GM23338 (cell line): ENCODE measurements at regions not wholly inside any gene's neighbourhood (a gene's known extent, or its start where the extent isn't known, plus 50 kb on each side); places are given as distances from the start of the nearest gene placed in this dataset.

ENCODE experiments used
- ATAC-seq: fragments of 200-7000 bp; cut with Tn5 transposase; 3 replicates; pipeline ENCODE4 v1.9.1; 2020
- DNase-seq: peaks from one replicate; pipeline ENCODE4 v3.0.0-alpha.2; 2015; ENCODE audit warnings: low spot score
- H2AFZ ChIP-seq: fragments of 200-600 bp; sonication (generic); 2 replicates; pipeline ENCODE4 v1.8.0; 2016; ENCODE audit warnings: antibody characterized with exemption, mild to moderate bottlenecking, moderate library complexity
- H3F3A ChIP-seq: fragments of 200-600 bp; sonication (generic); replicated peaks from 2 replicates; pipeline ENCODE4 v1.8.0; 2017; ENCODE audit warnings: antibody characterized with exemption, mixed run types, low read depth
- H3K27ac ChIP-seq: fragments of 200-600 bp; sonication (generic); 2 replicates; pipeline ENCODE4 v1.6.1; 2016; ENCODE audit warnings: low read depth
- H3K27me3 ChIP-seq: fragments of 200-600 bp; sonication (generic); 2 replicates; pipeline ENCODE4 v1.8.0; 2016; ENCODE audit warnings: mild to moderate bottlenecking, mixed run types, moderate library complexity; ENCODE audit not compliant: insufficient read depth
- H3K36me3 ChIP-seq: fragments of 200-600 bp; sonication (generic); 2 replicates; pipeline ENCODE4 v1.8.0; 2016; ENCODE audit warnings: mild to moderate bottlenecking; ENCODE audit not compliant: insufficient read depth
- H3K4me1 ChIP-seq: fragments of 200-600 bp; sonication (generic); 2 replicates; pipeline ENCODE4 v1.8.0; 2016; ENCODE audit warnings: mild to moderate bottlenecking, moderate library complexity; ENCODE audit not compliant: insufficient read depth
- H3K4me2 ChIP-seq: fragments of 200-600 bp; sonication (generic); 2 replicates; pipeline ENCODE4 v1.7.1; 2017; ENCODE audit warnings: mixed run types
- H3K4me3 ChIP-seq: fragments of 200-600 bp; sonication (generic); 2 replicates; pipeline ENCODE4 v1.6.1; 2016; ENCODE audit warnings: mixed run types
- H3K79me2 ChIP-seq: fragments of 200-600 bp; sonication (generic); replicated peaks from 2 replicates; pipeline ENCODE4 v1.8.0; 2017; ENCODE audit warnings: mild to moderate bottlenecking; ENCODE audit not compliant: insufficient read depth
- H3K9me2 ChIP-seq: fragments of 200-600 bp; sonication (generic); 2 replicates; pipeline ENCODE4 v1.8.0; 2017; ENCODE audit not compliant: insufficient read depth
- H4K20me1 ChIP-seq: fragments of 200-600 bp; sonication (generic); replicated peaks from 2 replicates; pipeline ENCODE4 v1.8.0; 2017; ENCODE audit warnings: mild to moderate bottlenecking; ENCODE audit not compliant: insufficient read depth
- H3K27ac Mint-ChIP-seq: 2 replicates; pipeline ENCODE4 v1.8.0; 2020; ENCODE audit warnings: inconsistent platforms, mild to moderate bottlenecking, moderate library complexity, mixed read lengths
- H3K27me3 Mint-ChIP-seq: 3 replicates; pipeline ENCODE4 v1.8.0; 2022; ENCODE audit warnings: low read depth, mild to moderate bottlenecking, moderate library complexity, mixed read lengths, inconsistent platforms; ENCODE audit not compliant: insufficient read depth, poor library complexity
- H3K36me3 Mint-ChIP-seq: 3 replicates; pipeline ENCODE4 v1.8.0; 2021; ENCODE audit warnings: low read depth, mild to moderate bottlenecking, inconsistent platforms, moderate library complexity, mixed read lengths
- H3K4me1 Mint-ChIP-seq: 3 replicates; pipeline ENCODE4 v1.8.0; 2020; ENCODE audit warnings: mild to moderate bottlenecking, inconsistent platforms, mixed read lengths
- H3K4me3 Mint-ChIP-seq: 3 replicates; pipeline ENCODE4 v1.8.0; 2021; ENCODE audit warnings: moderate library complexity, mild to moderate bottlenecking, inconsistent platforms, mixed read lengths
- H3K9me3 Mint-ChIP-seq: 3 replicates; pipeline ENCODE4 v1.8.0; 2020; ENCODE audit warnings: moderate library complexity, mild to moderate bottlenecking, inconsistent platforms, mixed read lengths
- CREB1 ChIP-seq: fragments of 250-450 bp; sonication (Bioruptor Pico); IDR thresholded peaks from 2 replicates; pipeline ENCODE4 v1.5.0; 2020; ENCODE audit warnings: low read depth, mild to moderate bottlenecking, moderate library complexity
- EZH2 ChIP-seq: fragments of 200-600 bp; sonication (generic); IDR thresholded peaks from one replicate; pipeline ENCODE4 v1.8.0; 2017; ENCODE audit warnings: antibody characterized with exemption, mild to moderate bottlenecking, low read depth; ENCODE audit not compliant: unreplicated experiment
- EZH2phosphoT487 ChIP-seq: fragments of 200-600 bp; sonication (generic); IDR thresholded peaks from one replicate; pipeline ENCODE4 v1.8.1; 2018; ENCODE audit warnings: antibody characterized with exemption; ENCODE audit not compliant: unreplicated experiment
- JUNB ChIP-seq: IDR thresholded peaks from one replicate; pipeline ENCODE4 v1.6.1; 2016; ENCODE audit warnings: antibody characterized with exemption; ENCODE audit not compliant: unreplicated experiment
- NANOG ChIP-seq: IDR thresholded peaks from 2 replicates; pipeline ENCODE4 v1.6.1; 2016; ENCODE audit warnings: antibody characterized with exemption, borderline replicate concordance
- POLR2AphosphoS5 ChIP-seq: IDR thresholded peaks from 2 replicates; pipeline ENCODE4 v1.6.1; 2016; ENCODE audit warnings: antibody characterized with exemption, low read depth
- STAT1 ChIP-seq: IDR thresholded peaks from one replicate; pipeline ENCODE4 v1.6.1; 2016; ENCODE audit warnings: antibody characterized with exemption; ENCODE audit not compliant: unreplicated experiment
- ZNF114 ChIP-seq: fragments of 250-450 bp; sonication (Bioruptor Pico); IDR thresholded peaks from 2 replicates; pipeline ENCODE4 v1.5.0; 2020; ENCODE audit warnings: mild to moderate bottlenecking, moderate library complexity
- ZNF331 ChIP-seq: fragments of 250-450 bp; sonication (Bioruptor Pico); IDR thresholded peaks from 2 replicates; pipeline ENCODE4 v1.5.0; 2020; ENCODE audit warnings: low read depth, mild to moderate bottlenecking, moderate library complexity
- TF ChIP-seq, protein P1 (sequence below): fragments of 250-450 bp; sonication (Bioruptor Pico); IDR thresholded peaks from 2 replicates; pipeline ENCODE4 v1.5.0; 2020; ENCODE audit warnings: mild to moderate bottlenecking, moderate library complexity
- TF ChIP-seq, protein P2 (sequence below): IDR thresholded peaks from 2 replicates; pipeline ENCODE4 v1.6.1; 2016; ENCODE audit warnings: antibody characterized with exemption
- TF ChIP-seq, protein P3 (sequence below), 2 experiments: fragments of 200-600 bp in 1 of 2; sonication (generic) in 1 of 2; conservative IDR thresholded peaks; 2 replicates each; pipeline versions ENCODE4 v1.5.1 to v1.6.1; 2016 to 2017; ENCODE audit warnings: antibody characterized with exemption in 2 of 2, low read depth in 2 of 2, mild to moderate bottlenecking in 2 of 2, moderate library complexity in 1 of 2
- TF ChIP-seq, protein P4 (sequence below): IDR thresholded peaks from one replicate; pipeline ENCODE4 v1.6.1; 2018; ENCODE audit warnings: antibody characterized with exemption; ENCODE audit not compliant: unreplicated experiment

DNA sequence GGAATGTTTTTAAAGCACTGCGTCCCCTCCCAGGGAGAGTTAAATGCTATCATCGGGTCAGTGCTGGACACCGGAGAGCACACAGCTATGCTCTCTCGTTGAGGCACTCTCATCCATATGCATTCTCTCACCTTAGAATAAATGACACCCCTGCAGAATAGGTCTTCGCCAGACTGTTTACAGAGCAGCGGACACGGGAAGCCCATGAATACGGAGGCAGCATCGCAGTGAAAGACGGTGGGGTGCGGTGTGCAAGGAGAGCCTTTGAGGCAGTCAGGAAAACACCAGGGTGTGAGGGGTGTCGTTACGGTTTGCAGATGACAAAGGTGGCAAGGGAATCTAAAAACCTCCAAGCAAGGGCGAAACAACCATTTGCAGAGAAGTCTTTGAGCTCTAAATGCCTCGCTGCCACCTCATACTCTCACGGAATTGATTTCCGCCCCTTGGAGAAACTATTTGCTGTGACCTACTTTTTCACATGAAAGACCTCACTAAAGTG, 169.2 kb upstream of the FHL2 start (continued):
- TF ChIP-seq, protein P1, sequence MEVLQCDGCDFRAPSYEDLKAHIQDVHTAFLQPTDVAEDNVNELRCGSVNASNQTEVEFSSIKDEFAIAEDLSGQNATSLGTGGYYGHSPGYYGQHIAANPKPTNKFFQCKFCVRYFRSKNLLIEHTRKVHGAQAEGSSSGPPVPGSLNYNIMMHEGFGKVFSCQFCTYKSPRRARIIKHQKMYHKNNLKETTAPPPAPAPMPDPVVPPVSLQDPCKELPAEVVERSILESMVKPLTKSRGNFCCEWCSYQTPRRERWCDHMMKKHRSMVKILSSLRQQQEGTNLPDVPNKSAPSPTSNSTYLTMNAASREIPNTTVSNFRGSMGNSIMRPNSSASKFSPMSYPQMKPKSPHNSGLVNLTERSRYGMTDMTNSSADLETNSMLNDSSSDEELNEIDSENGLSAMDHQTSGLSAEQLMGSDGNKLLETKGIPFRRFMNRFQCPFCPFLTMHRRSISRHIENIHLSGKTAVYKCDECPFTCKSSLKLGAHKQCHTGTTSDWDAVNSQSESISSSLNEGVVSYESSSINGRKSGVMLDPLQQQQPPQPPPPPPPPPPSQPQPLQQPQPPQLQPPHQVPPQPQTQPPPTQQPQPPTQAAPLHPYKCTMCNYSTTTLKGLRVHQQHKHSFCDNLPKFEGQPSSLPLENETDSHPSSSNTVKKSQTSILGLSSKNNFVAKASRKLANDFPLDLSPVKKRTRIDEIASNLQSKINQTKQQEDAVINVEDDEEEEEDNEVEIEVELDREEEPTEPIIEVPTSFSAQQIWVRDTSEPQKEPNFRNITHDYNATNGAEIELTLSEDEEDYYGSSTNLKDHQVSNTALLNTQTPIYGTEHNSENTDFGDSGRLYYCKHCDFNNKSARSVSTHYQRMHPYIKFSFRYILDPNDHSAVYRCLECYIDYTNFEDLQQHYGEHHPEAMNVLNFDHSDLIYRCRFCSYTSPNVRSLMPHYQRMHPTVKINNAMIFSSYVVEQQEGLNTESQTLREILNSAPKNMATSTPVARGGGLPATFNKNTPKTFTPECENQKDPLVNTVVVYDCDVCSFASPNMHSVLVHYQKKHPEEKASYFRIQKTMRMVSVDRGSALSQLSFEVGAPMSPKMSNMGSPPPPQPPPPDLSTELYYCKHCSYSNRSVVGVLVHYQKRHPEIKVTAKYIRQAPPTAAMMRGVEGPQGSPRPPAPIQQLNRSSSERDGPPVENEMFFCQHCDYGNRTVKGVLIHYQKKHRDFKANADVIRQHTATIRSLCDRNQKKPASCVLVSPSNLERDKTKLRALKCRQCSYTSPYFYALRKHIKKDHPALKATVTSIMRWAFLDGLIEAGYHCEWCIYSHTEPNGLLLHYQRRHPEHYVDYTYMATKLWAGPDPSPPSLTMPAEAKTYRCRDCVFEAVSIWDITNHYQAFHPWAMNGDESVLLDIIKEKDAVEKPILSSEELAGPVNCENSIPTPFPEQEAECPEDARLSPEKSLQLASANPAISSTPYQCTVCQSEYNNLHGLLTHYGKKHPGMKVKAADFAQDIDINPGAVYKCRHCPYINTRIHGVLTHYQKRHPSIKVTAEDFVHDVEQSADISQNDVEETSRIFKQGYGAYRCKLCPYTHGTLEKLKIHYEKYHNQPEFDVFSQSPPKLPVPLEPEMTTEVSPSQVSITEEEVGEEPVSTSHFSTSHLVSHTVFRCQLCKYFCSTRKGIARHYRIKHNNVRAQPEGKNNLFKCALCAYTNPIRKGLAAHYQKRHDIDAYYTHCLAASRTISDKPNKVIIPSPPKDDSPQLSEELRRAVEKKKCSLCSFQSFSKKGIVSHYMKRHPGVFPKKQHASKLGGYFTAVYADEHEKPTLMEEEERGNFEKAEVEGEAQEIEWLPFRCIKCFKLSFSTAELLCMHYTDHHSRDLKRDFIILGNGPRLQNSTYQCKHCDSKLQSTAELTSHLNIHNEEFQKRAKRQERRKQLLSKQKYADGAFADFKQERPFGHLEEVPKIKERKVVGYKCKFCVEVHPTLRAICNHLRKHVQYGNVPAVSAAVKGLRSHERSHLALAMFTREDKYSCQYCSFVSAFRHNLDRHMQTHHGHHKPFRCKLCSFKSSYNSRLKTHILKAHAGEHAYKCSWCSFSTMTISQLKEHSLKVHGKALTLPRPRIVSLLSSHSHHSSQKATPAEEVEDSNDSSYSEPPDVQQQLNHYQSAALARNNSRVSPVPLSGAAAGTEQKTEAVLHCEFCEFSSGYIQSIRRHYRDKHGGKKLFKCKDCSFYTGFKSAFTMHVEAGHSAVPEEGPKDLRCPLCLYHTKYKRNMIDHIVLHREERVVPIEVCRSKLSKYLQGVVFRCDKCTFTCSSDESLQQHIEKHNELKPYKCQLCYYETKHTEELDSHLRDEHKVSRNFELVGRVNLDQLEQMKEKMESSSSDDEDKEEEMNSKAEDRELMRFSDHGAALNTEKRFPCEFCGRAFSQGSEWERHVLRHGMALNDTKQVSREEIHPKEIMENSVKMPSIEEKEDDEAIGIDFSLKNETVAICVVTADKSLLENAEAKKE (CRISPR knock-in tag), result no peak

DNA sequence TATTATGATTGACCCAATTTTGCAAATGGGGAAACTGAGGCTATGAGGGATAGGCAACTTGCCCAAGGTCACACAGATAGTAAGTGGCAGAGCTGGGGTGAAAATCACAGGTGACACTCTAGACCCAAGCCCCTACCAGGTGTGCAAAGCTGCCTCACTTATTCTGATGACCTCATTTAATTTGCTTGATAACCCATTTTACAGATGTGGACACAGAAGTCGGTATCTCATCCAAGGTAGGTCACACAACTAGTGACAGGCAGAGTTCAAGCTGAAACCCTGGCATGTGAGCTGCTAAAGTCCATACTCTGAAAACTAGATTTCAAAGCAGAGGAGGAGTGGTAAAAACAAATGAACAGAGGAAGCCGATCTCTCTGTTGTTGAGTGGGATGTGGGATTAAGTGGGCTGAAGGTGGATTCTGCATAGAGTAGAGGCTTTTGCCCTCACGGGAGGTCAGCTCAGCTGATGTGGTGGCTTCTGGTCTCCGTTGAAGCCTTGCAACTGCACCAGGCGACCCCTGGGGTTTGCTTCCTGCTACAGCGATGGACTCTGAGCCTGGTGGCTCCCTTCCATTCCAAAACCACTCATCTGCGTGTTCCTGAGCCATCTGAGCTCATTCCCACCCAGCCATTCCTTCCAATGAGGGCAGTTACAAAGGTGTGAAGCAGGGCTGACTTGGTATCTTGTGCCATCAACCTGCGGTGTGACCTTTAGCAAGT, 164.3 kb upstream of the FHL2 start:
- DNase-seq, result no peak
- H3K36me3 Mint-ChIP-seq, result no peaks in the 10 kb centered on the region
- Histone ChIP-seq H3K36me3 (no peaks in the 10 kb centered on the region), H3F3A (no peaks in the 10 kb centered on the region), H3K9me2 (no peaks in the 10 kb centered on the region), H3K27ac (no peak overlapping the region), H3K4me2 (no peak overlapping the region), H2AFZ (no peak overlapping the region), H3K79me2 (no peaks in the 10 kb centered on the region), H3K27me3 (no peaks in the 10 kb centered on the region), H4K20me1 (no peaks in the 10 kb centered on the region), H3K4me3 (no peak overlapping the region), H3K4me1 (no peaks in the 10 kb centered on the region)
- H3K27me3 Mint-ChIP-seq, result peaks cover 3% of the 10 kb centered on the region
- no peak for ATAC-seq
- H3K4me3 Mint-ChIP-seq, result no peak overlapping the region
- H3K4me1 Mint-ChIP-seq, result peaks cover 3% of the 10 kb centered on the region; the same call in 2 of the 3 replicates
- no peaks in the 10 kb centered on the region for H3K9me3 Mint-ChIP-seq
- no peak overlapping the region for H3K27ac Mint-ChIP-seq
- TF ChIP-seq EZH2 (no peak), EZH2phosphoT487 (no peak), ZNF114 (CRISPR knock-in tag) (no peak), STAT1 (no peak), CREB1 (CRISPR knock-in tag) (no peak), NANOG (no peak), JUNB (no peak), ZNF331 (CRISPR knock-in tag) (no peak), POLR2AphosphoS5 (no peak)
- TF ChIP-seq, protein P2, sequence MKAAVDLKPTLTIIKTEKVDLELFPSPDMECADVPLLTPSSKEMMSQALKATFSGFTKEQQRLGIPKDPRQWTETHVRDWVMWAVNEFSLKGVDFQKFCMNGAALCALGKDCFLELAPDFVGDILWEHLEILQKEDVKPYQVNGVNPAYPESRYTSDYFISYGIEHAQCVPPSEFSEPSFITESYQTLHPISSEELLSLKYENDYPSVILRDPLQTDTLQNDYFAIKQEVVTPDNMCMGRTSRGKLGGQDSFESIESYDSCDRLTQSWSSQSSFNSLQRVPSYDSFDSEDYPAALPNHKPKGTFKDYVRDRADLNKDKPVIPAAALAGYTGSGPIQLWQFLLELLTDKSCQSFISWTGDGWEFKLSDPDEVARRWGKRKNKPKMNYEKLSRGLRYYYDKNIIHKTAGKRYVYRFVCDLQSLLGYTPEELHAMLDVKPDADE, result no peak
- TF ChIP-seq, protein P3, sequence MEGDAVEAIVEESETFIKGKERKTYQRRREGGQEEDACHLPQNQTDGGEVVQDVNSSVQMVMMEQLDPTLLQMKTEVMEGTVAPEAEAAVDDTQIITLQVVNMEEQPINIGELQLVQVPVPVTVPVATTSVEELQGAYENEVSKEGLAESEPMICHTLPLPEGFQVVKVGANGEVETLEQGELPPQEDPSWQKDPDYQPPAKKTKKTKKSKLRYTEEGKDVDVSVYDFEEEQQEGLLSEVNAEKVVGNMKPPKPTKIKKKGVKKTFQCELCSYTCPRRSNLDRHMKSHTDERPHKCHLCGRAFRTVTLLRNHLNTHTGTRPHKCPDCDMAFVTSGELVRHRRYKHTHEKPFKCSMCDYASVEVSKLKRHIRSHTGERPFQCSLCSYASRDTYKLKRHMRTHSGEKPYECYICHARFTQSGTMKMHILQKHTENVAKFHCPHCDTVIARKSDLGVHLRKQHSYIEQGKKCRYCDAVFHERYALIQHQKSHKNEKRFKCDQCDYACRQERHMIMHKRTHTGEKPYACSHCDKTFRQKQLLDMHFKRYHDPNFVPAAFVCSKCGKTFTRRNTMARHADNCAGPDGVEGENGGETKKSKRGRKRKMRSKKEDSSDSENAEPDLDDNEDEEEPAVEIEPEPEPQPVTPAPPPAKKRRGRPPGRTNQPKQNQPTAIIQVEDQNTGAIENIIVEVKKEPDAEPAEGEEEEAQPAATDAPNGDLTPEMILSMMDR (conservative IDR thresholded peaks at IDR 0.05; ENCODE audit: low read depth in 2 of 2), result no peak
- TF ChIP-seq, protein P4, sequence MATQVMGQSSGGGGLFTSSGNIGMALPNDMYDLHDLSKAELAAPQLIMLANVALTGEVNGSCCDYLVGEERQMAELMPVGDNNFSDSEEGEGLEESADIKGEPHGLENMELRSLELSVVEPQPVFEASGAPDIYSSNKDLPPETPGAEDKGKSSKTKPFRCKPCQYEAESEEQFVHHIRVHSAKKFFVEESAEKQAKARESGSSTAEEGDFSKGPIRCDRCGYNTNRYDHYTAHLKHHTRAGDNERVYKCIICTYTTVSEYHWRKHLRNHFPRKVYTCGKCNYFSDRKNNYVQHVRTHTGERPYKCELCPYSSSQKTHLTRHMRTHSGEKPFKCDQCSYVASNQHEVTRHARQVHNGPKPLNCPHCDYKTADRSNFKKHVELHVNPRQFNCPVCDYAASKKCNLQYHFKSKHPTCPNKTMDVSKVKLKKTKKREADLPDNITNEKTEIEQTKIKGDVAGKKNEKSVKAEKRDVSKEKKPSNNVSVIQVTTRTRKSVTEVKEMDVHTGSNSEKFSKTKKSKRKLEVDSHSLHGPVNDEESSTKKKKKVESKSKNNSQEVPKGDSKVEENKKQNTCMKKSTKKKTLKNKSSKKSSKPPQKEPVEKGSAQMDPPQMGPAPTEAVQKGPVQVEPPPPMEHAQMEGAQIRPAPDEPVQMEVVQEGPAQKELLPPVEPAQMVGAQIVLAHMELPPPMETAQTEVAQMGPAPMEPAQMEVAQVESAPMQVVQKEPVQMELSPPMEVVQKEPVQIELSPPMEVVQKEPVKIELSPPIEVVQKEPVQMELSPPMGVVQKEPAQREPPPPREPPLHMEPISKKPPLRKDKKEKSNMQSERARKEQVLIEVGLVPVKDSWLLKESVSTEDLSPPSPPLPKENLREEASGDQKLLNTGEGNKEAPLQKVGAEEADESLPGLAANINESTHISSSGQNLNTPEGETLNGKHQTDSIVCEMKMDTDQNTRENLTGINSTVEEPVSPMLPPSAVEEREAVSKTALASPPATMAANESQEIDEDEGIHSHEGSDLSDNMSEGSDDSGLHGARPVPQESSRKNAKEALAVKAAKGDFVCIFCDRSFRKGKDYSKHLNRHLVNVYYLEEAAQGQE, result no peak
